Eye (tissue), 1 donor: ENCODE measurements at regions not wholly inside any gene's neighbourhood (a gene's known extent, or its start where the extent isn't known, plus 50 kb on each side); places are given as distances from the start of the nearest gene placed in this dataset.

Experiments
- DNase-seq: peaks from one replicate; pipeline ENCODE4 v3.0.0-alpha.2; 2015

GRCh38 chr16:62678796-62679195 is 642.6 kb upstream of the CDH8 start:
- no peak for DNase-seq

GRCh38 chr16:62676306-62676705 is 640.1 kb upstream of the CDH8 start:
- no peak for DNase-seq

GRCh38 chr16:62665269-62665668 is 629.0 kb upstream of the CDH8 start:
- peak; percentile 1 for DNase-seq

- DNase-seq: no peak
Observed at GRCh38 chr16:62664566-62664965, 628.3 kb upstream of the CDH8 start.

GRCh38 chr16:62661435-62661834 is 625.2 kb upstream of the CDH8 start:
- no peak for DNase-seq

GRCh38 chr16:62657116-62657515 is 620.9 kb upstream of the CDH8 start:
- DNase-seq: no peak

DNA sequence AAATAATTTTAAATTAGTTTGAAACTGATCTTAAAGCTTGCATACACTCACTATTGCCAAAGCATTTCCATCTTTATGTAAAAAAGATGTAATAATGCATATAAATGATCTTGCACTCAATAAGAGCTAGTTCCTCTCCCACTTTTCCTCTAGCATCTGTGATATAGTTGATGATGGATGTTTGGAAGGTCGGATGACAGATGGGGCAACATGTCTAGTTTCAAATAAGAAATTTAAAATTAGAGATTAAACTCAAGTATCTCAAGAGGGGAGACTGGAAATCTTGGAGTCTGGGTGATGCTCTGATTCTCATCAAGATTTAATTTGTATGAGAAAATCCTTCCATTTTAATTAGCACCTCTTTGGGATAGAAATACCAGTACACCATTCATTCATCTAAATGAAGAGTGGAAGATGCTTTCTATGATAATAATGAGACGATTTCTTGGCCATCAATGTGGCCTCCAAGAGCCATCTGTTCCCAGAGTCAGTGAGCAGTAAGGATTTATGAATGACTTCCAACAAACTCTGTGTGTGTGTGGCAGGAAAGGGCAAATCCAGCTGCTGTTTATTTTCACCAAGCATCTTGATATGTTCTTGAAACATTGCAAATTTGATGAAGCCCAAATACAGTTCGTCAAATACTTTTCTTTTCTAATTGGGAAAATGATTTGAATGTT is 616.3 kb upstream of the CDH8 start:
- no peak for DNase-seq

DNA sequence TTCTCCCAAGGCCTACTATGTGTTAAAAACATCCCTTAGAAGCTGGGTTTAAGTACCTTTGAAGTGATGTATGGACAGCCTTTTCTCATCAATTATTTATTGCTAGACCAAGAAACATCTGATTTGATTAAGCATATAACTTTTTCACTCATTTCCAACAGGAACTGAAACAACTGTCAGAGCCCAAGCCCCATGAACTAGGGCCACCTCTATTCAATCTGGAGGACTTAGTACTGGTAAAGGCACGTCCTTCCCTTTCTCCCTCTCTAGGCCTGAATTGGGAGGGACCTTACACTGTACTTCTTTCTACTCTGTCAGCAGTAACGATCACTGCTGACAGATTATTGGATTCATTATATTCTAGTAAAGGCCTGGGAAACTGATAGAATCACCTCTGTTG is 612.0 kb upstream of the CDH8 start:
- no peak for DNase-seq

DNA sequence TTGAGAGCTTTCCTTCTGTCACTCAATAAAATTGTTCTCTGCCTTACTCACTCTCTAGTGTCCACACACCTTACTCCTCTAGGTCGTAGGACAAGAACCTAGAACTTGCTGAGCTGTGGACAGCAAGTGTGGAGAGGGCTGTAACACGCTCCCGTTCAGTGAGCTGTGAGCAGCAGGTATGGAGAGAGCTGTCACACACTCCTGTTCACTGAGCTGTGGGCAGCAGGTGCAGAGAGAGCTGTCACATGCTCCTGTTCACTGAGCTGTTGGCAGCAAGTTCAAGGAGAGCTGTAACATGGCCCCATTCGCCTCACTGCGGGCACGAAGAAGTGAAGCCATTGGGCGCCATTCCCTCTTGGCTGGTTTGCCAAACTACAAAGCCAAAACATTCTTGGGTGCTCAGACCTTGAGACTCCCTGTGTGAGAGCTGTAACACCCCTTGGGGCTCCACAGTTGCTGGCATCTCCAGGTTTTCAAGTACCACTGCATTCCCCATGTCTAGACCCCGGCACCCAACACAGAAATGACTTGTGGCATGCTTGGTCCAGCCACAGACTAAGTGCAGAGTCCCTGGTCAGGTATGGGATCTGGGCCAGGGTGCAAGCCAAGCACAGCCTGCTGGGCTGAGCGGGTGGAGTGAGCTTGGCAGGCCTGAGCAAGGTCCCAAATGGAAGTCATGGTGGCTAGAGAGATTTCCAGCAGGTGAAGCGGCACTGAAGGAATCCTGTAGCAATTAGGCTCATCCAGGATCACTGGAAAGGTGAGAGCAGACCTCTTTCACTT is 608.0 kb upstream of the CDH8 start:
- no peak for DNase-seq

GRCh38 chr16:62642677-62643076 is 606.4 kb upstream of the CDH8 start:
- no peak for DNase-seq

DNA sequence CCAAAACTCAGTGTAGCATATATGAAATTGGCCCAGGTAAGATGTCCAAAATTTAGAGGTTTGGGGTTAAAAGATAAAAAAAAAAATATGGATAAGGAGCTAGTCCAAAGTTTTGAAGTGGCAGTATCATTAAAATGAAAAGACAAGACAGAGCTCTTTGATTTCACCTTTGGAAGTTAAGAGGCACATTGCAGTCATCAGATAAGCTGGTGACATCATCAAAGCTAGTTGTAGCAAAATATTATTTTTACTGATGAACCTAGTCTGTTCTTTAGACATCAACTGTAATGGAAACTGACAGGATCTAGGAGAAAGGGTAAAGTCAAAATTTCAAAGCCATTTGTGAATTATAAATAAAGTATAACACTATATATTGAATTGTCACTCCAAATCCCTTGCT is 603.7 kb upstream of the CDH8 start:
- DNase-seq: no peak

DNA sequence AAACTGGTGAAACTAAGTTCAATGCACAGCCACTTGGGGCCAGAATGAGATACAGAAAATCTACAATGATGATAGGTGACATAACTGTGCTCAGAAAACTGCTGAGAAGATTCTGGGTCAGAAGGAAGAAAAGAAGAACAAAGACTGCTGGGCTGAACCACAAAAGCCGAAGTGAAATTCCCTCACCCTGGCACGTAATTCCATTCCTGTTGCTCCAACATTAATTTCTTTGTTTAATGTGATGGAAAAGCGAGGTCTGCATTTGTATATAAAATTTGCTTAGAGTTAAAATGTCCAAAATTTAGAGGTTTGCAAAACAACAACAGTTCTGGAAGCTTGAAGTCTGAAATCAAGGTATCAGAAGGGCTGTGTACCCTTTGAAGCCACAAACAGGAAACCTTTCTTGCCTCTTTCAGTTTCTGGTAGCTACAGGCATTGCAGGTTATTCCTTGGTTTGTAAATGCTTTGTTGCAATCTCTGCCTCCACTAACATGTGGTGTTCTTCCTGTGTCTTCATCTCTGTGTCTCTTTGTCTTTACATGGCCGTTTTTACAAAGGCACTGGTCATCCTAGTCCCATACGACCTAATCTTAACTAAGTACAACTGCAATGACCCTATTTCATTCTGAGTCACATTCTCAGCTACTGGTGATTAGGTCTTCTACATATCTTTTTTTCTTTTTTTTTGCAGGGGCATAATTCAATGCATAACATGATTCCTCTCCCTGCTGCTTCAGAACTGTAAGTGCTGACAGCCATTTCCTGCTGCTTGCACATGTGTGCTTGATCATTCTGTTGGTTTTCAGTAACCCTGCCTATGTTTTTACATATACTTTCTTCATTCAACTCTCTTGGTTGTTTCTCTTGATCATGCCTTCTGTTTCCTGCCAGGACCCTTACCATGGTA is 603.0 kb upstream of the CDH8 start:
- DNase-seq: peak; percentile 4

DNA sequence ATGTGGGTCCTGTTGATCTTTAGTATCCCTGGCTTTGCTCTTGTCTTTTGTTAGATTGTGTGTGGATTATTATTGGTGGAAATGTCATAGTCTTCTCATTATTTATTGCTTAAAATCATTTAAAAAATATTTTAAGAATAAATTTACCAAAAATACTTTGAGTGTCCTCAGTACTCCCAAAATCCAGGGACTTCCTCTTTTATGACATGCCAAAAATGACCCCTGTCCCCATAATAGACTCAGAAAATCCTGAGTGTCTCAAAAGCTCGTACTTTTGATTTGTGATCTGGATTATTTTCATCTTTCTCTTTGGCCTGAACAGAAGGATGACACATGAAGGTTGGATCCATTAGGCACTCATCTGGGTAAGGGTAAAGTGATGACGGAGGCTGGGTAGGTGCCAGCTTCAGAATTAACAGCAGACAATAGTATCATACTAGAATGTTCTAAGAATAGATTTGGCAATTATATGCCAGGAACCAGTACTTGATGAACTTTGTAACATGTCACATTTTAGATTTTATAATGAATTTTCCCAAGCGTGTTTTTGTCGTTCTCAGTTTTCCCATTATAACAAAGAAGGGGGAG is 602.2 kb upstream of the CDH8 start:
- no peak for DNase-seq

DNA sequence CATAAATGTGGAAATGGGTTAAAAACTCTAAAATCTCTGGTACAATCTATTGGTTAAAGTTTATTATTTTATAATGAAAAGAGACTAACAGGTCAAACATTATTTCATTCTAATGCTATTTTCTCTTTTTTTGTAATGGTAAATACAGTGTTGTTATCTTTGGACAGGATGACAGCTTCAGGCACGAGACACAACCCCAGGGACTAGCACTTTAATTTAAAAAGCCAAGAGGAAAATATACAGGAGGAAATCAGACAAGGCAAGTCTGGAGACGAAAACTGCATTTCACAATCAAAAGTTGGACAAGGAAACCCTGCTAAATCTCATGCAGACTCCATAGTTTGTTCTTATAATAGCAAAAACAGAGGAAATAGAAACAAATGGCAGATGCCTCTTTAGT is 589.1 kb upstream of the CDH8 start:
- peak; percentile 42 for DNase-seq

GRCh38 chr16:62620275-62620674 is 584.0 kb upstream of the CDH8 start:
- no peak for DNase-seq

GRCh38 chr16:62615526-62615925 is 579.3 kb upstream of the CDH8 start:
- no peak for DNase-seq

GRCh38 chr16:62610291-62610690 is 574.1 kb upstream of the CDH8 start:
- DNase-seq: no peak

DNA sequence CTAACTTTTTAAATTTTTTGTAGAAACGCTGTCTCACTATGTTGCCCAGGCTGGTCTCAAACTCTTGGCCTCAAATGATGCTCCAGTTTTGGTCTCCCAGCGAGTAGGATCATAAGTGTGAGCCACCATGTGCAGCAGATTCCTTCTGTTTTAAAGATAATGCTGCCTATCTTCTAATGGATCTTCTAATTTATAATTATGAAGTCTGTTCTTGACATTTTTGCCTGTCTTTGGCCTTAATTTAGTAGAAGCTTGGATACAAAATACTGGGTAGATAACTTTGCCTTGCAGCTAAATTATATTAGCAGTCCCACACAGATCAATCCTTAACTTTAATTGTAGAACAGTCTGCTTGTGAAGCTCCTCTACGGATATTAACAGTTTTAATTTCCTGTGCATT is 566.6 kb upstream of the CDH8 start:
- DNase-seq: no peak

DNA sequence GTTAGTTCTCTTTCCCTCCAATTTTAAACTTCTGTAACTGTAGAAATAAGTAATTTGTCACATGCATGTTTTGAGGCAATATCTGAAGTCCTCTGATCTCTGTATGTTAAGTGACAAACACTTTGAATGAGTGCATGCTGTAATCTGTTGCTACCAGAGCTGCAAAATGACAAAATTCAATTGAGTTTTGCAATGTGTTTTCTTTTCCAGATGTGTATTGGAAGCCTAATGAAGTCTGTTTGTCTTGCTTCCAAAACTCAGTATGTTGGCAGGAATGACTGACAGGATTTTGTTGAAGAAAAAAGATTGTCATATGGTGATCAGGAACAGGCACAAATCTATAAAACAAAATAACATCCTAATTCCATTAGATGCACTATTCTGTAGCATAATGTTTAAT is 561.6 kb upstream of the CDH8 start:
- DNase-seq: no peak

GRCh38 chr16:62596584-62596983 is 560.3 kb upstream of the CDH8 start:
- no peak for DNase-seq

- DNase-seq: no peak
Observed at GRCh38 chr16:62596125-62596524, 559.9 kb upstream of the CDH8 start.

GRCh38 chr16:62586128-62586862 is 550.1 kb upstream of the CDH8 start:
- no peak for DNase-seq
